H1 (cell line): ENCODE measurements at regions not wholly inside any gene's neighbourhood (a gene's known extent, or its start where the extent isn't known, plus 50 kb on each side); places are given as distances from the start of the nearest gene placed in this dataset.

Source experiments
- CTCF ChIA-PET: fragments of 300-600 bp; sonication (Branson Sonifier 250); formaldehyde crosslinking; loops from one replicate; lab custom pipeline; 2021; ENCODE audit not compliant: partially characterized antibody; lab: Charles Lee
- POLR2A ChIA-PET: fragments of 300-600 bp; sonication (Branson Sonifier 250); formaldehyde crosslinking; loops from one replicate; lab custom pipeline; 2021; ENCODE audit warnings: inconsistent platforms; ENCODE audit not compliant: partially characterized antibody; lab: Charles Lee
- DNase-seq, 2 experiments: peaks; one replicate each; pipeline versions ENCODE4 v3.0.0 to v3.0.0-alpha.2; 2010 to 2022; ENCODE audit warnings: low spot score in 2 of 2, low read depth in 1 of 2, mixed read lengths in 1 of 2
- FAIRE-seq: peaks from 2 replicates; lab custom pipeline; 2011; peaks lifted over from hg19 to GRCh38; lab: Jason Lieb, UNC
- H2AFZ ChIP-seq: 2 replicates; pipeline ENCODE4 v1.8.1; 2012; ENCODE audit warnings: low read length, inconsistent platforms
- H2AK5ac ChIP-seq: 2 replicates; pipeline ENCODE4 v1.6.1; 2013; ENCODE audit warnings: low read depth, low read length
- H2BK120ac ChIP-seq: replicated peaks from 2 replicates; pipeline ENCODE3; 2013; ENCODE audit warnings: low read depth, low read length, inconsistent platforms
- H2BK12ac ChIP-seq: 2 replicates; pipeline ENCODE4 v1.6.1; 2013; ENCODE audit warnings: low read depth, low read length
- H2BK15ac ChIP-seq: 2 replicates; pipeline ENCODE4 v1.6.1; 2013; ENCODE audit warnings: low read length
- H2BK20ac ChIP-seq: 2 replicates; pipeline ENCODE4 v1.6.1; 2013; ENCODE audit warnings: low read length
- H2BK5ac ChIP-seq: 2 replicates; pipeline ENCODE4 v1.6.1; 2013; ENCODE audit warnings: low read depth, low read length
- H3K14ac ChIP-seq: 2 replicates; pipeline ENCODE4 v1.6.1; 2013; ENCODE audit warnings: inconsistent platforms; ENCODE audit not compliant: insufficient read length
- H3K18ac ChIP-seq: 2 replicates; pipeline ENCODE4 v1.6.1; 2013; ENCODE audit warnings: low read length; ENCODE audit errors: extremely low read depth
- H3K23ac ChIP-seq: 2 replicates; pipeline ENCODE4 v1.6.1; 2013; ENCODE audit warnings: inconsistent platforms; ENCODE audit not compliant: insufficient read length
- H3K23me2 ChIP-seq: 2 replicates; pipeline ENCODE4 v1.6.1; 2013; ENCODE audit warnings: low read depth, low read length
- H3K27ac ChIP-seq: 2 replicates; pipeline ENCODE4 v1.6.1; 2011; ENCODE audit warnings: low read depth, low read length, inconsistent platforms
- H3K27me3 ChIP-seq, 4 experiments: replicated peaks in 1 of 4; 1 replicate in 1 of 4; 2 replicates in 3 of 4; pipeline versions ENCODE4 v1.6.1 to v1.8.1; 2011 to 2013; ENCODE audit warnings: low read length in 3 of 4, mild to moderate bottlenecking in 3 of 4, inconsistent platforms in 2 of 4, mixed read lengths in 2 of 4, moderate library complexity in 1 of 4; ENCODE audit not compliant: control insufficient read depth in 3 of 4, insufficient read depth in 3 of 4; ENCODE audit errors: extremely low read depth in 1 of 4
- H3K36me3 ChIP-seq, 4 experiments: 2 replicates each; pipeline versions ENCODE4 v1.6.1 to v1.8.1; 2011 to 2013; ENCODE audit warnings: mild to moderate bottlenecking in 4 of 4, low read length in 3 of 4, moderate library complexity in 2 of 4, control low read depth in 1 of 4, inconsistent platforms in 1 of 4; ENCODE audit not compliant: insufficient read depth in 4 of 4, control insufficient read depth in 2 of 4
- H3K4ac ChIP-seq: replicated peaks from 2 replicates; pipeline ENCODE3; 2013; ENCODE audit warnings: low read length, low read depth, mixed read lengths, inconsistent platforms; ENCODE audit not compliant: insufficient read length
- H3K4me1 ChIP-seq, 4 experiments: replicated peaks in 1 of 4; 1 replicate in 1 of 4; 2 replicates in 3 of 4; pipeline versions ENCODE4 v1.6.1 to v1.8.1; 2011 to 2013; ENCODE audit warnings: low read length in 3 of 4, inconsistent platforms in 2 of 4, mixed read lengths in 1 of 4; ENCODE audit not compliant: insufficient read depth in 4 of 4, control insufficient read depth in 3 of 4
- H3K4me2 ChIP-seq, 2 experiments: 2 replicates each; pipeline versions ENCODE4 v1.6.1 to v1.8.1; 2011 to 2013; ENCODE audit warnings: low read depth in 2 of 2, low read length in 2 of 2, control low read depth in 1 of 2, inconsistent platforms in 1 of 2, mild to moderate bottlenecking in 1 of 2; ENCODE audit not compliant: insufficient read depth in 1 of 2
- H3K4me3 ChIP-seq, 4 experiments: fragments of 200-600, 300-600 bp in 1 of 4; sonication (generic), shearing (Covaris generic), sonication (Bioruptor Twin) in 1 of 4; 2 replicates each; pipeline versions ENCODE4 v1.5.1 to v1.8.1; 2011 to 2016; ENCODE audit warnings: low read length in 4 of 4, low read depth in 3 of 4, control low read depth in 2 of 4, inconsistent platforms in 2 of 4, mild to moderate bottlenecking in 2 of 4, mixed read lengths in 1 of 4, moderate library complexity in 1 of 4; ENCODE audit not compliant: insufficient read depth in 2 of 4; ENCODE audit errors: extremely low read depth in 1 of 4
- H3K56ac ChIP-seq: replicated peaks from 2 replicates; pipeline ENCODE3; 2013; ENCODE audit warnings: low read depth, mild to moderate bottlenecking, mixed read lengths, low read length, inconsistent platforms; ENCODE audit not compliant: insufficient read length
- H3K79me1 ChIP-seq: 2 replicates; pipeline ENCODE4 v1.6.1; 2013; ENCODE audit warnings: low read depth, low read length, control low read depth
- H3K79me2 ChIP-seq, 2 experiments: 2 replicates each; pipeline versions ENCODE4 v1.6.1 to v1.8.1; 2012 to 2013; ENCODE audit warnings: low read length in 2 of 2, mild to moderate bottlenecking in 2 of 2, inconsistent platforms in 1 of 2; ENCODE audit not compliant: insufficient read depth in 2 of 2, control insufficient read depth in 1 of 2
- H3K9ac ChIP-seq, 4 experiments: replicated peaks in 1 of 4; 1 replicate in 1 of 4; 2 replicates in 3 of 4; pipeline versions ENCODE4 v1.6.1 to v1.8.1; 2011 to 2013; ENCODE audit warnings: low read depth in 3 of 4, low read length in 3 of 4, control low read depth in 2 of 4, mild to moderate bottlenecking in 2 of 4, moderate library complexity in 2 of 4, inconsistent platforms in 1 of 4; ENCODE audit errors: extremely low read depth in 1 of 4
- H3K9me3 ChIP-seq, 2 experiments: 2 replicates each; pipeline versions ENCODE4 v1.6.1 to v1.8.1; 2012 to 2013; ENCODE audit warnings: mild to moderate bottlenecking in 2 of 2, moderate library complexity in 2 of 2, control low read depth in 1 of 2, inconsistent platforms in 1 of 2, low read depth in 1 of 2, low read length in 1 of 2, mixed read lengths in 1 of 2; ENCODE audit not compliant: insufficient read depth in 2 of 2
- H4K20me1 ChIP-seq, 2 experiments: replicated peaks in 1 of 2; 2 replicates each; pipeline versions ENCODE3 to v1.8.1; 2011 to 2013; ENCODE audit warnings: inconsistent platforms in 2 of 2, low read length in 2 of 2, mild to moderate bottlenecking in 1 of 2; ENCODE audit not compliant: insufficient read depth in 2 of 2, control insufficient read depth in 1 of 2
- H4K5ac ChIP-seq: 2 replicates; pipeline ENCODE4 v1.6.1; 2013; ENCODE audit warnings: low read length, low read depth, mixed read lengths, inconsistent platforms; ENCODE audit not compliant: insufficient read length
- H4K8ac ChIP-seq: 2 replicates; pipeline ENCODE4 v1.8.0; 2013; ENCODE audit warnings: mild to moderate bottlenecking, moderate library complexity, low read length, inconsistent platforms; ENCODE audit not compliant: insufficient read depth; ENCODE audit errors: extremely low read depth
- H4K91ac ChIP-seq: replicated peaks from 2 replicates; pipeline ENCODE3; 2013; ENCODE audit warnings: low read length, mixed read lengths, inconsistent platforms; ENCODE audit not compliant: insufficient read length
- CREB1 ChIP-seq: IDR thresholded peaks from 2 replicates; pipeline ENCODE4 v1.6.1; 2012; ENCODE audit warnings: inconsistent platforms
- MAFK ChIP-seq: IDR thresholded peaks from 2 replicates; pipeline ENCODE4 v1.6.1; 2012; ENCODE audit warnings: low read depth, mild to moderate bottlenecking, improper control_type of control experiment, low read length
- PHF8 ChIP-seq: fragments of 200-600 bp; sonication (generic); conservative IDR thresholded peaks from 2 replicates; pipeline ENCODE4 v1.7.1; 2012; ENCODE audit warnings: low read depth, mild to moderate bottlenecking, inconsistent platforms, low read length, moderate library complexity
- RBBP5 ChIP-seq: IDR thresholded peaks from 2 replicates; pipeline ENCODE4 v1.7.1; 2012; ENCODE audit warnings: low read depth, mild to moderate bottlenecking, inconsistent platforms, low read length, moderate library complexity, borderline replicate concordance
- WGBS, 2 experiments: shearing (Covaris generic) in 1 of 2; methylation state at CpG; one replicate each; pipeline versions ENCODE4 v1.1.6 to v1.1.7; 2013 to 2015; ENCODE audit warnings: low lambda C conversion rate in 2 of 2, mixed read lengths in 2 of 2, inconsistent platforms in 1 of 2, low coverage in 1 of 2, missing lambda C conversion rate in 1 of 2; ENCODE audit not compliant: insufficient replicate concordance in 2 of 2, insufficient coverage in 1 of 2, insufficient read length in 1 of 2; ENCODE audit errors: extremely low coverage in 1 of 2, missing lambda C conversion rate in 1 of 2; 5-methylcytosine and 5-hydroxymethylcytosine counted together

- H3K9ac ChIP-seq = no peak overlapping the region
- H4K20me1 ChIP-seq = no peaks in the 10 kb centered on the region
- no peaks in the 10 kb centered on the region for H3K9me3 ChIP-seq
- no peak overlapping the region for H2BK5ac ChIP-seq
- H2BK12ac ChIP-seq = no peak overlapping the region
- TF ChIP-seq PHF8 = no peak
- TF ChIP-seq CREB1 = no peak
- TF ChIP-seq RBBP5 = no peak
- no peak for TF ChIP-seq MAFK
- no peak overlapping the region for H3K18ac ChIP-seq
- H3K56ac ChIP-seq = no peak overlapping the region
- H3K4ac ChIP-seq = no peak overlapping the region
- H2AFZ ChIP-seq = no peak overlapping the region
- DNase-seq = no peak
- no peak overlapping the region for H4K91ac ChIP-seq
- H3K36me3 ChIP-seq = no peaks in the 10 kb centered on the region
- no peak overlapping the region for H2BK20ac ChIP-seq
- ChIA-PET POLR2A (no interaction called here), CTCF (interaction anchor here (1.1 to 1.4 kb wide), 3 partner anchors 29 to 1174 kb away, joined by 3 to 4 read pairs (median 3); no protein-coding TSS in a partner anchor)
- H2BK15ac ChIP-seq = no peak overlapping the region
- FAIRE-seq = no peak
- no peak overlapping the region for H3K4me3 ChIP-seq
- no peaks in the 10 kb centered on the region for H3K4me1 ChIP-seq
- no peaks in the 10 kb centered on the region for H3K27me3 ChIP-seq
- H4K5ac ChIP-seq = no peak overlapping the region
- no peak overlapping the region for H3K23ac ChIP-seq
- 69% methylated on average over 3 of the region's 3 CpGs; no CpG with 5 or more reads in 1 of the 2 experiments for WGBS, 2 experiments
- no peaks in the 10 kb centered on the region for H3K23me2 ChIP-seq
- H3K14ac ChIP-seq = no peak overlapping the region
- H3K27ac ChIP-seq = no peak overlapping the region
- H3K79me1 ChIP-seq = no peaks in the 10 kb centered on the region
- H2AK5ac ChIP-seq = no peak overlapping the region
- H2BK120ac ChIP-seq = no peak overlapping the region
- no peak overlapping the region for H3K4me2 ChIP-seq
- H3K79me2 ChIP-seq = no peaks in the 10 kb centered on the region
- no peak overlapping the region for H4K8ac ChIP-seq
These were observed 436.0 kb downstream of the METTL4 start for GRCh38 chr18:2135309-2135708.
